GM06990 (cell line): ENCODE measurements at regions not wholly inside any gene's neighbourhood (a gene's known extent, or its start where the extent isn't known, plus 50 kb on each side); places are given as distances from the start of the nearest gene placed in this dataset.

Experiments used
- DNase-seq: peaks from one replicate; pipeline ENCODE4 v3.0.0-alpha.2; 2011; ENCODE audit not compliant: insufficient read length; ENCODE audit errors: extremely low read depth
- H3K27me3 ChIP-seq: replicated peaks from 2 replicates; pipeline ENCODE4 v1.6.0; 2011; ENCODE audit warnings: low read length; ENCODE audit not compliant: control insufficient read depth, insufficient read depth
- H3K36me3 ChIP-seq: 2 replicates; pipeline ENCODE4 v1.5.1; 2011; ENCODE audit warnings: low read length; ENCODE audit not compliant: control insufficient read depth, insufficient read depth
- H3K4me3 ChIP-seq: replicated peaks from 2 replicates; pipeline ENCODE4 v1.5.1; 2011; ENCODE audit warnings: low read depth, mild to moderate bottlenecking, control low read depth, low read length
- TF ChIP-seq, protein P1 (sequence below): IDR thresholded peaks from 2 replicates; pipeline ENCODE4 v1.5.1; 2011; ENCODE audit warnings: low read length, control low read depth, mild to moderate bottlenecking, inconsistent platforms; ENCODE audit not compliant: insufficient read depth, poor library complexity, severe bottlenecking

DNA sequence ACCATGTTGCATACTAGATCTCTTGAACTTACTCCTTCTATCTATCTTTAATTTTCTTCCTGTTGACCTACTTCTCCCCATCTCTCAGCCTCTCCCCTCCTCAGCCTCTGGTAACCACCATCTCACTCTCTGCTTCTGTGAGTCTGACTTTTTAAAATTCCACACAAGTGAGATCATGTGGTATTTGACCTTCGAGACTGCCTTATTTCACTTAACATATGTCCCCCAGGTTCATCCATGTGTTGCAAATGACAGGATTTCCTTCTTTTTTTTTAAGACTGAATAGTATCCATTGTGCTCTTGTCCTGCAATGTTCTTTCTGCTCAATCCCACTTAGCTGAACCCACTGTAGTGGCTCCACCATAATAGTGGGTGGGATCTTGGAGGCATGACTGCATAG is 51.4 kb upstream of the DNAJC1 start:
- DNase-seq = no peak
- Histone ChIP-seq H3K36me3 (no peaks in the 10 kb centered on the region), H3K4me3 (no peak overlapping the region), H3K27me3 (no peaks in the 10 kb centered on the region; the same call in 1 of the 2 replicates)
- TF ChIP-seq, protein P1, sequence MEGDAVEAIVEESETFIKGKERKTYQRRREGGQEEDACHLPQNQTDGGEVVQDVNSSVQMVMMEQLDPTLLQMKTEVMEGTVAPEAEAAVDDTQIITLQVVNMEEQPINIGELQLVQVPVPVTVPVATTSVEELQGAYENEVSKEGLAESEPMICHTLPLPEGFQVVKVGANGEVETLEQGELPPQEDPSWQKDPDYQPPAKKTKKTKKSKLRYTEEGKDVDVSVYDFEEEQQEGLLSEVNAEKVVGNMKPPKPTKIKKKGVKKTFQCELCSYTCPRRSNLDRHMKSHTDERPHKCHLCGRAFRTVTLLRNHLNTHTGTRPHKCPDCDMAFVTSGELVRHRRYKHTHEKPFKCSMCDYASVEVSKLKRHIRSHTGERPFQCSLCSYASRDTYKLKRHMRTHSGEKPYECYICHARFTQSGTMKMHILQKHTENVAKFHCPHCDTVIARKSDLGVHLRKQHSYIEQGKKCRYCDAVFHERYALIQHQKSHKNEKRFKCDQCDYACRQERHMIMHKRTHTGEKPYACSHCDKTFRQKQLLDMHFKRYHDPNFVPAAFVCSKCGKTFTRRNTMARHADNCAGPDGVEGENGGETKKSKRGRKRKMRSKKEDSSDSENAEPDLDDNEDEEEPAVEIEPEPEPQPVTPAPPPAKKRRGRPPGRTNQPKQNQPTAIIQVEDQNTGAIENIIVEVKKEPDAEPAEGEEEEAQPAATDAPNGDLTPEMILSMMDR = no peak
